Neuronal stem cell (in vitro differentiated cells): ENCODE measurements at regions not wholly inside any gene's neighbourhood (a gene's known extent, or its start where the extent isn't known, plus 50 kb on each side); places are given as distances from the start of the nearest gene placed in this dataset.

Experiments used
- DNase-seq: peaks from one replicate; pipeline ENCODE4 v3.0.0-alpha.2; 2013; ENCODE audit warnings: low spot score
- H2AFZ ChIP-seq: one replicate; pipeline ENCODE4 v1.6.1; 2013; ENCODE audit warnings: mild to moderate bottlenecking, low read length, inconsistent platforms
- H2AK5ac ChIP-seq: 2 replicates; pipeline ENCODE4 v1.6.1; 2013; ENCODE audit warnings: low read depth, mild to moderate bottlenecking, inconsistent platforms, low read length, moderate library complexity, mixed read lengths
- H2BK120ac ChIP-seq: 2 replicates; pipeline ENCODE4 v1.6.1; 2013; ENCODE audit warnings: low read depth, mild to moderate bottlenecking, inconsistent platforms, low read length, moderate library complexity, mixed read lengths
- H2BK12ac ChIP-seq: one replicate; pipeline ENCODE4 v1.6.1; 2013; ENCODE audit warnings: low read length, inconsistent platforms
- H2BK15ac ChIP-seq: 2 replicates; pipeline ENCODE4 v1.6.1; 2013; ENCODE audit warnings: mild to moderate bottlenecking, low read length, inconsistent platforms, mixed read lengths
- H2BK5ac ChIP-seq: one replicate; pipeline ENCODE4 v1.6.1; 2013; ENCODE audit warnings: inconsistent platforms, mild to moderate bottlenecking, low read length, moderate library complexity
- H3K14ac ChIP-seq: one replicate; pipeline ENCODE4 v1.6.1; 2013; ENCODE audit warnings: low read length, inconsistent platforms
- H3K18ac ChIP-seq: 2 replicates; pipeline ENCODE4 v1.6.1; 2013; ENCODE audit warnings: low read length, inconsistent platforms
- H3K23ac ChIP-seq: 2 replicates; pipeline ENCODE4 v1.6.1; 2013; ENCODE audit warnings: low read depth, mild to moderate bottlenecking, mixed read lengths, low read length, inconsistent platforms; ENCODE audit not compliant: poor library complexity
- H3K27ac ChIP-seq: replicated peaks from 3 replicates; pipeline ENCODE4 v1.5.1; 2013; ENCODE audit warnings: low read length, inconsistent platforms
- H3K27me3 ChIP-seq, 3 experiments: 2 replicates each; pipeline ENCODE4 v1.6.1; 2013; ENCODE audit warnings: low read length in 3 of 3, mild to moderate bottlenecking in 2 of 3, inconsistent platforms in 1 of 3, low read depth in 1 of 3, mixed read lengths in 1 of 3, moderate library complexity in 1 of 3; ENCODE audit not compliant: control insufficient read depth in 3 of 3, insufficient read depth in 3 of 3
- H3K36me3 ChIP-seq, 2 donors: replicated peaks in 1 of 2; 2 replicates each; pipeline ENCODE4 v1.6.1; 2013; ENCODE audit warnings: low read length in 2 of 2; ENCODE audit not compliant: control insufficient read depth in 2 of 2, insufficient read depth in 2 of 2
- H3K4ac ChIP-seq: 2 replicates; pipeline ENCODE4 v1.6.1; 2013; ENCODE audit warnings: inconsistent platforms, mild to moderate bottlenecking, low read length, moderate library complexity
- H3K4me1 ChIP-seq, 2 donors: 1 replicate in 1 of 2; 2 replicates in 1 of 2; pipeline ENCODE4 v1.6.1; 2013; ENCODE audit warnings: low read length in 2 of 2, low read depth in 1 of 2; ENCODE audit not compliant: control insufficient read depth in 2 of 2, insufficient read depth in 1 of 2
- H3K4me2 ChIP-seq: one replicate; pipeline ENCODE4 v1.6.1; 2013; ENCODE audit warnings: mild to moderate bottlenecking, low read length, inconsistent platforms; ENCODE audit not compliant: insufficient read depth, poor library complexity, severe bottlenecking
- H3K4me3 ChIP-seq, 2 donors: 2 replicates each; pipeline ENCODE4 v1.5.1; 2013; ENCODE audit warnings: low read length in 2 of 2, mild to moderate bottlenecking in 2 of 2, inconsistent platforms in 1 of 2, moderate library complexity in 1 of 2
- H3K79me1 ChIP-seq: one replicate; pipeline ENCODE4 v1.6.1; 2013; ENCODE audit warnings: low read depth, mild to moderate bottlenecking, inconsistent platforms, low read length, moderate library complexity
- H3K9ac ChIP-seq: one replicate; pipeline ENCODE4 v1.6.1; 2013; ENCODE audit warnings: mild to moderate bottlenecking, low read depth, low read length, inconsistent platforms; ENCODE audit not compliant: poor library complexity
- H3K9me3 ChIP-seq, 2 donors: replicated peaks in 1 of 2; 2 replicates each; pipeline versions ENCODE3 to v1.6.1; 2013; ENCODE audit warnings: low read length in 2 of 2, mild to moderate bottlenecking in 2 of 2, inconsistent platforms in 1 of 2, low read depth in 1 of 2, mixed read lengths in 1 of 2, moderate library complexity in 1 of 2; ENCODE audit not compliant: control insufficient read depth in 2 of 2, insufficient read depth in 1 of 2
- H4K8ac ChIP-seq: one replicate; pipeline ENCODE4 v1.6.1; 2013; ENCODE audit warnings: low read depth, mild to moderate bottlenecking, inconsistent platforms, low read length, moderate library complexity
- H4K91ac ChIP-seq: one replicate; pipeline ENCODE4 v1.6.1; 2013; ENCODE audit warnings: low read length, low read depth, mild to moderate bottlenecking, inconsistent platforms; ENCODE audit not compliant: poor library complexity
- WGBS, 2 donors: extraction: QIAGEN DNeasy Blood & Tissue Kit; methylation state at CpG; one replicate each; pipeline ENCODE4 v1.1.7; 2013; ENCODE audit warnings: missing lambda C conversion rate in 2 of 2, mixed read lengths in 1 of 2; ENCODE audit not compliant: insufficient read length in 2 of 2, insufficient replicate concordance in 1 of 2; ENCODE audit errors: extremely low coverage in 2 of 2; 5-methylcytosine and 5-hydroxymethylcytosine counted together

DNA sequence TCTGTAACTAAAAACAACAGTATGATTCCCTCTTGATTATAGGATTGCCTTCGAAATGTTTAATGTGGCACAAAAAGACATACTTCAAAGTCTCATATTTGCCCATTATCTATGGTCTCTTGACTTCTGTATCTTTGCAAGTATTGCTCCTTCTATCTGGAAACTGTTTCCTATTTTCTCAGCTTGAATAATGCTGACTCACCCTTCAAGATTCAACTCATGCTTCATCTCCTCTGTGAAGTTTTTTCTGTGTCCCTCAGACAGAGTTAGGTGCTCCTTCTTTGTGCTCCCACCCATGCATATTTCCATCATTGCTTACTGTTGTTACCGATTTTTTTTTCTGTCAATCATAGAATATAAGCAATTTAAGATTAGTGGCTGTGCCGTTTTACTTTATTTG is 192.8 kb upstream of the ROBO1 start:
- WGBS, 2 donors, result no CpG with 5 or more reads among the region's 3 CpGs
- H2AFZ ChIP-seq, result no peak overlapping the region

GRCh38 chr3:79957066-79957465 is 189.3 kb upstream of the ROBO1 start:
- H3K79me1 ChIP-seq, result no peaks in the 10 kb centered on the region
- DNase-seq, result no peak
- H3K23ac ChIP-seq, result no peak overlapping the region
- no peaks in the 10 kb centered on the region for H3K9me3 ChIP-seq
- H4K91ac ChIP-seq, result no peak overlapping the region
- H3K4me1 ChIP-seq, result peaks cover 0 to 3% of the 10 kb centered on the region in 2 donors
- no peak overlapping the region for H3K18ac ChIP-seq
- no peak overlapping the region for H4K8ac ChIP-seq
- H3K4me3 ChIP-seq, result no peak overlapping the region
- H3K27me3 ChIP-seq, result no peaks in the 10 kb centered on the region
- H3K14ac ChIP-seq, result no peak overlapping the region
- H2BK120ac ChIP-seq, result no peak overlapping the region
- H2BK5ac ChIP-seq, result no peak overlapping the region
- H2AK5ac ChIP-seq, result no peak overlapping the region
- H2BK12ac ChIP-seq, result no peak overlapping the region
- H3K9ac ChIP-seq, result no peak overlapping the region
- H3K4ac ChIP-seq, result no peak overlapping the region
- no CpG with 5 or more reads among the region's 6 CpGs for WGBS, 2 donors
- H3K4me2 ChIP-seq, result no peak overlapping the region
- no peak overlapping the region for H2BK15ac ChIP-seq
- H2AFZ ChIP-seq, result no peak overlapping the region
- H3K36me3 ChIP-seq, result no peaks in the 10 kb centered on the region
- no peak overlapping the region for H3K27ac ChIP-seq

More for the DNA sequence above, 192.8 kb upstream of the ROBO1 start:
- no peak overlapping the region for H2BK5ac ChIP-seq
- H3K36me3 ChIP-seq, result no peaks in the 10 kb centered on the region
- no peak overlapping the region for H3K4me2 ChIP-seq
- H4K8ac ChIP-seq, result no peak overlapping the region
- no peak overlapping the region for H2AK5ac ChIP-seq
- no peaks in the 10 kb centered on the region for H3K79me1 ChIP-seq
- no peak overlapping the region for H3K14ac ChIP-seq
- no peaks in the 10 kb centered on the region for H3K27me3 ChIP-seq
- H3K4me3 ChIP-seq, result no peak overlapping the region
- H3K18ac ChIP-seq, result no peak overlapping the region
- H2BK120ac ChIP-seq, result no peak overlapping the region
- H2BK15ac ChIP-seq, result no peak overlapping the region
- H3K9me3 ChIP-seq, result no peaks in the 10 kb centered on the region
- no peak overlapping the region for H3K4ac ChIP-seq
- no peak for DNase-seq
- H3K9ac ChIP-seq, result no peak overlapping the region
- no peak overlapping the region for H2BK12ac ChIP-seq
- no peak overlapping the region for H3K27ac ChIP-seq
- H4K91ac ChIP-seq, result no peak overlapping the region
- H3K23ac ChIP-seq, result no peak overlapping the region
- H3K4me1 ChIP-seq, result no peaks in the 10 kb centered on the region

GRCh38 chr3:79954756-79955155 is 187.0 kb upstream of the ROBO1 start:
- H3K9me3 ChIP-seq, result no peaks in the 10 kb centered on the region
- no peak overlapping the region for H3K23ac ChIP-seq
- H3K27me3 ChIP-seq, result no peaks in the 10 kb centered on the region
- H3K4ac ChIP-seq, result no peak overlapping the region
- no peak overlapping the region for H3K9ac ChIP-seq
- no peak overlapping the region for H3K27ac ChIP-seq
- H2BK12ac ChIP-seq, result no peak overlapping the region
- H3K4me3 ChIP-seq, result no peak overlapping the region
- no peak overlapping the region for H2BK120ac ChIP-seq
- H3K14ac ChIP-seq, result no peak overlapping the region
- no peak overlapping the region for H2BK15ac ChIP-seq
- H2BK5ac ChIP-seq, result no peak overlapping the region
- H3K4me2 ChIP-seq, result no peak overlapping the region
- no peak for DNase-seq
- no peak overlapping the region for H2AFZ ChIP-seq
- H4K91ac ChIP-seq, result no peak overlapping the region
- no peaks in the 10 kb centered on the region for H3K79me1 ChIP-seq
- no peak overlapping the region for H4K8ac ChIP-seq
- peaks cover 0 to 3% of the 10 kb centered on the region in 2 donors for H3K4me1 ChIP-seq
- no peak overlapping the region for H2AK5ac ChIP-seq
- no CpG with 5 or more reads among the region's 5 CpGs for WGBS, 2 donors
- H3K18ac ChIP-seq, result no peak overlapping the region
- H3K36me3 ChIP-seq, result no peaks in the 10 kb centered on the region

DNA sequence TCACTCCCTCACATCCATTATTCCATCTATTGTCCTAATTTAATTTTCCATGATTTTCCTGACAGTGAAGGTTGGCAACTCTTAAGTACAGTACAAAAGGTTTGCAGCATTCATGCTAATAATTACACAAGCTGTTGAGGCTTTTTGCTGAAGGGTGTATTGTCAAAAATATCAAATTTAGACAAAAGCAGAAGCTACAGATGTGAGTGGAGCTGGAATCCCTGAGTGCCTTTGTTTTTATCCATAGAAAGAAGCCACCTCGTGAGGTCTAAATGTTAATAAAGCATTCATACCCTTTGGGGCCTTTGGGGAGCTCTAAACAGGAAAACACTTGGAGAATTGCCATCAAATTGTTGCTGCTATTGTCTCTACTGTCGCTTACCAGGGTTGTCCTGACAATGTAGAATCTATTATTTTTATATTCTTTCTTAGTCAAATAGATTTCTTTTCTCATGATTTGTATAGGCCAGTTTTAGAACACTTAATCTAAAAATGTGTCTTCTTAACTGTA is 185.8 kb upstream of the ROBO1 start:
- H3K79me1 ChIP-seq, result no peaks in the 10 kb centered on the region
- H2BK15ac ChIP-seq, result no peak overlapping the region
- H2BK12ac ChIP-seq, result no peak overlapping the region
- H3K18ac ChIP-seq, result no peak overlapping the region
- H3K36me3 ChIP-seq, result no peaks in the 10 kb centered on the region
- no peak overlapping the region for H3K4me3 ChIP-seq
- H4K91ac ChIP-seq, result no peak overlapping the region
- H3K14ac ChIP-seq, result no peak overlapping the region
- H2BK120ac ChIP-seq, result no peak overlapping the region
- H3K23ac ChIP-seq, result no peak overlapping the region
- no peak overlapping the region for H2BK5ac ChIP-seq
- no peak overlapping the region for H3K4me2 ChIP-seq
- H3K27me3 ChIP-seq, result no peaks in the 10 kb centered on the region
- no peak for DNase-seq
- H3K4ac ChIP-seq, result no peak overlapping the region
- H2AFZ ChIP-seq, result no peak overlapping the region
- H2AK5ac ChIP-seq, result no peak overlapping the region
- peaks cover 0 to 3% of the 10 kb centered on the region in 2 donors for H3K4me1 ChIP-seq
- WGBS, 2 donors, result no CpG with 5 or more reads among the region's 2 CpGs
- H3K27ac ChIP-seq, result no peak overlapping the region
- no peak overlapping the region for H3K9ac ChIP-seq
- H3K9me3 ChIP-seq, result no peaks in the 10 kb centered on the region
- H4K8ac ChIP-seq, result no peak overlapping the region
